ENCODE measurements at regions not wholly inside any gene's neighbourhood (a gene's known extent, or its start where the extent isn't known, plus 50 kb on each side); places are given as distances from the start of the nearest gene placed in this dataset.

- no peak for ATAC-seq
- Histone ChIP-seq H3K4me3 (no peak overlapping the region), H3K36me3 (no peaks in the 10 kb centered on the region), H3K27me3 (no peaks in the 10 kb centered on the region), H3K27ac (no peak overlapping the region), H3K4me1 (no peaks in the 10 kb centered on the region), H3K9me3 (no peaks in the 10 kb centered on the region)
- DNase-seq: no peak
- TF ChIP-seq CTCF (IDR thresholded peaks at IDR 0.05) (no peak), POLR2A (IDR thresholded peaks at IDR 0.05) (no peak)
- WGBS (ENCODE audit: insufficient coverage, low coverage, low lambda C conversion rate, missing lambda C conversion rate): 49% methylated on average over 13 of the region's 27 CpGs
- intact Hi-C loops (cut with DNase I): no loop called here
Measured at GRCh38 chr17:79248843-79249493, 174.3 kb downstream of the ENGASE start.

DNA sequence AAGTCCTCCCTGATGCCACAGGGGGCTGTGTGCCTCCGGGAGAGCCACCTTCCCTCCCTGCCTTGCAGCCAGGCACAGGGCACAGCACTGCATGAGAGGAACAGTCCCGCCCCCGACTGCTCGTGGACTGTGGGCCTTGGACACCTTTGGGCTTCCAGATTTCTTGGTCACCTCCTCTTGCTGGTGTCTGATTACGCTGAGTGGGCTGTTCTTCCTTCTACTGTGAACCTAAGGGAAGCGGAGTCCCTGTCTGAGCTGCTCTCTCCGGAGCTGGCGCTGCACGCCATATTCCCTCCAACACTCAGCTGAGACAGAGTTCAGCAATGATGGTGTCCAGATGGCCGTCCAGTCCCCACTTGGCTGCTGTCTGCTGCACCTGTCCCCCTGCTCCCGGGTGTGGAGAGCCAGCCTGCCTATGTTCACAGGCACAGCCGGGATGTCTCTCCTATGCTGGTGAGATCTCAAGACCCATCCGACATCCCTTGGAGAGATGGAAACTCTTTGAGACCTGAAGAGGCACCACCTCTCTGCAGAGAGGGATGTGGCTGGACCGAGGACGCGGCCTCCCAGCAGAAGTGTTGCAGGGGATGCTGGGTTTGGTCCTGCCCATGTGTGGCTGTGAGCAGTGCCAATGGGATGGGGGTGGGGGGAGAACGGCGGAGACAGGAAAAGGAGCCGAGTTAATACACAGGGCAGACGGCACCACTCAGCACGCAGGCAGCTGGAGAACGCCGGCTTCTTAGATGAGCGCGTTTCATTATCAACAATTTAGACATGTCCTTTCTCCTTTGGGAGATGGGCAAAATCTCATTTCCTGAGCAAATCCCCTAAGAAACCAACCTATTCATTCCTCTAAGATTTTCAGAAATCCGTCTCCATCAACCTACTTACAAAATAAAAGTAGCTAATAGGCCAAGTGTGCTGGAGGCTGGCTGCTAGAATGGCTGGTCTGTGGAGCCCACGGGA lies 171.9 kb downstream of the ENGASE start:
- DNase-seq: no peak
- whole genome bisulfite sequencing (ENCODE audit: insufficient coverage, low coverage, low lambda C conversion rate, missing lambda C conversion rate): 59% methylated on average over 16 of the region's 27 CpGs
- no peak overlapping the region for H3K27ac ChIP-seq
- intact Hi-C loops (cut with DNase I): no loop called here
- ATAC-seq: no peak
- no peak overlapping the region for H3K4me3 ChIP-seq
- TF ChIP-seq CTCF (IDR thresholded peaks at IDR 0.05): no peak
- TF ChIP-seq POLR2A (IDR thresholded peaks at IDR 0.05): no peak
- no peaks in the 10 kb centered on the region for H3K4me1 ChIP-seq
- H3K27me3 ChIP-seq: no peaks in the 10 kb centered on the region
- no peaks in the 10 kb centered on the region for H3K36me3 ChIP-seq
- no peaks in the 10 kb centered on the region for H3K9me3 ChIP-seq

- no peak for TF ChIP-seq POLR2A (IDR thresholded peaks at IDR 0.05)
- TF ChIP-seq CTCF (IDR thresholded peaks at IDR 0.05): no peak
- no peaks in the 10 kb centered on the region for H3K4me1 ChIP-seq
- no peak overlapping the region for H3K4me3 ChIP-seq
- ATAC-seq: no peak
- H3K27me3 ChIP-seq: no peaks in the 10 kb centered on the region
- no peak for DNase-seq
- H3K27ac ChIP-seq: no peak overlapping the region
- no peaks in the 10 kb centered on the region for H3K9me3 ChIP-seq
- H3K36me3 ChIP-seq: no peaks in the 10 kb centered on the region
- intact Hi-C loops (cut with DNase I): no loop called here
Measured at GRCh38 chr17:79244665-79245064, 170.0 kb downstream of the ENGASE start.

GRCh38 chr17:79243996-79244395 lies 169.4 kb downstream of the ENGASE start:
- 85% methylated on average over 2 of the region's 8 CpGs for WGBS (ENCODE audit: insufficient coverage, low coverage, low lambda C conversion rate, missing lambda C conversion rate)
- Histone ChIP-seq H3K9me3 (no peaks in the 10 kb centered on the region), H3K36me3 (no peaks in the 10 kb centered on the region), H3K27me3 (no peaks in the 10 kb centered on the region), H3K4me1 (no peaks in the 10 kb centered on the region), H3K27ac (no peak overlapping the region), H3K4me3 (no peak overlapping the region)
- ATAC-seq: no peak
- no peak for TF ChIP-seq POLR2A (IDR thresholded peaks at IDR 0.05)
- TF ChIP-seq CTCF (IDR thresholded peaks at IDR 0.05): no peak
- intact Hi-C loops (cut with DNase I): no loop called here
- DNase-seq: no peak
